Osteocyte (in vitro differentiated cells): ENCODE measurements at regions not wholly inside any gene's neighbourhood (a gene's known extent, or its start where the extent isn't known, plus 50 kb on each side); places are given as distances from the start of the nearest gene placed in this dataset.

Experiments
- DNase-seq: peaks from one replicate; pipeline ENCODE4 v3.0.0; 2021; ENCODE audit warnings: mixed read lengths; ENCODE audit not compliant: unreplicated experiment; ENCODE audit errors: extremely low spot score
- H3K27ac Mint-ChIP-seq: one replicate; pipeline ENCODE4 v1.8.0; 2021; ENCODE audit warnings: mild to moderate bottlenecking, mixed read lengths; ENCODE audit not compliant: unreplicated experiment
- H3K27me3 Mint-ChIP-seq: one replicate; pipeline ENCODE4 v1.8.0; 2021; ENCODE audit warnings: mixed read lengths; ENCODE audit not compliant: unreplicated experiment
- H3K36me3 Mint-ChIP-seq: one replicate; pipeline ENCODE4 v1.8.0; 2021; ENCODE audit warnings: mixed read lengths; ENCODE audit not compliant: unreplicated experiment
- H3K4me1 Mint-ChIP-seq: one replicate; pipeline ENCODE4 v1.8.0; 2021; ENCODE audit warnings: mixed read lengths; ENCODE audit not compliant: unreplicated experiment
- H3K4me3 Mint-ChIP-seq: one replicate; pipeline ENCODE4 v1.8.0; 2021; ENCODE audit warnings: mild to moderate bottlenecking, moderate library complexity, mixed read lengths; ENCODE audit not compliant: unreplicated experiment
- H3K9me3 Mint-ChIP-seq: one replicate; pipeline ENCODE4 v1.8.0; 2021; ENCODE audit warnings: mixed read lengths; ENCODE audit not compliant: unreplicated experiment
- CTCF ChIP-seq: fragments of 200-600 bp; sonication (generic); IDR thresholded peaks from 2 replicates; pipeline ENCODE4 v1.5.0; 2021; ENCODE audit warnings: antibody characterized with exemption, mild to moderate bottlenecking, moderate library complexity

GRCh38 chr12:90741611-90742010, 213.4 kb downstream of the CCER1 start:
- no peaks in the 10 kb centered on the region for H3K27me3 Mint-ChIP-seq
- H3K4me1 Mint-ChIP-seq: no peaks in the 10 kb centered on the region
- DNase-seq: no peak
- no peaks in the 10 kb centered on the region for H3K36me3 Mint-ChIP-seq
- H3K9me3 Mint-ChIP-seq: peaks cover 4% of the 10 kb centered on the region
- no peak overlapping the region for H3K4me3 Mint-ChIP-seq
- no peak for TF ChIP-seq CTCF
- no peak overlapping the region for H3K27ac Mint-ChIP-seq

GRCh38 chr12:90729736-90730135, 225.2 kb downstream of the CCER1 start:
- Mint-ChIP-seq H3K27ac (no peak overlapping the region), H3K27me3 (peaks cover 4% of the 10 kb centered on the region), H3K36me3 (peaks cover 3% of the 10 kb centered on the region), H3K9me3 (peaks cover 10% of the 10 kb centered on the region), H3K4me3 (no peak overlapping the region), H3K4me1 (peaks cover 4% of the 10 kb centered on the region)
- DNase-seq: no peak
- no peak for TF ChIP-seq CTCF

- DNase-seq: no peak
- H3K4me3 Mint-ChIP-seq: no peak overlapping the region
- H3K27ac Mint-ChIP-seq: peak overlapping the region; percentile 19
- no peaks in the 10 kb centered on the region for H3K36me3 Mint-ChIP-seq
- no peaks in the 10 kb centered on the region for H3K9me3 Mint-ChIP-seq
- peaks cover 22% of the 10 kb centered on the region for H3K4me1 Mint-ChIP-seq
- no peak for TF ChIP-seq CTCF
- no peaks in the 10 kb centered on the region for H3K27me3 Mint-ChIP-seq
Measured at GRCh38 chr12:90712671-90713070, 242.3 kb downstream of the CCER1 start.

GRCh38 chr12:90710711-90711110, 244.3 kb downstream of the CCER1 start:
- Mint-ChIP-seq H3K27ac (no peak overlapping the region), H3K36me3 (no peaks in the 10 kb centered on the region), H3K4me1 (peaks cover 22% of the 10 kb centered on the region), H3K4me3 (no peak overlapping the region), H3K9me3 (no peaks in the 10 kb centered on the region), H3K27me3 (no peaks in the 10 kb centered on the region)
- no peak for DNase-seq
- TF ChIP-seq CTCF: no peak

GRCh38 chr12:90706036-90706435, 248.9 kb downstream of the CCER1 start:
- no peaks in the 10 kb centered on the region for H3K9me3 Mint-ChIP-seq
- H3K4me3 Mint-ChIP-seq: no peak overlapping the region
- H3K36me3 Mint-ChIP-seq: no peaks in the 10 kb centered on the region
- H3K27me3 Mint-ChIP-seq: no peaks in the 10 kb centered on the region
- no peaks in the 10 kb centered on the region for H3K4me1 Mint-ChIP-seq
- TF ChIP-seq CTCF: no peak
- no peak overlapping the region for H3K27ac Mint-ChIP-seq
- DNase-seq: no peak
